Stimulated activated effector memory CD8-positive, alpha-beta T cell treated with anti-CD3 and anti-CD28 coated beads, Interleukin-12 subunit alpha, Interleukin-12 subunit beta, amount 100 ng/mL, for 72 hours (primary cell): ENCODE measurements at regions not wholly inside any gene's neighbourhood (a gene's known extent, or its start where the extent isn't known, plus 50 kb on each side); places are given as distances from the start of the nearest gene placed in this dataset.

ENCODE experiments used
- ATAC-seq: fragments of 150-1000 bp; cut with Tn5 transposase; 2 replicates; pipeline ENCODE4 v1.10.0; 2021
- DNase-seq, 2 donors: peaks; one replicate each; pipeline ENCODE4 v3.0.0; 2021 to 2022; ENCODE audit warnings: low spot score in 2 of 2
- H3K27ac Mint-ChIP-seq: one replicate; pipeline ENCODE4 v1.8.0; 2022; ENCODE audit warnings: mild to moderate bottlenecking, mixed read lengths
- H3K36me3 Mint-ChIP-seq: one replicate; pipeline ENCODE4 v1.8.0; 2022; ENCODE audit warnings: mild to moderate bottlenecking, mixed read lengths
- H3K4me1 Mint-ChIP-seq: one replicate; pipeline ENCODE4 v1.8.0; 2022; ENCODE audit warnings: mixed read lengths
- H3K4me3 Mint-ChIP-seq: one replicate; pipeline ENCODE4 v1.8.0; 2022; ENCODE audit warnings: mild to moderate bottlenecking, mixed read lengths
- H3K9me3 Mint-ChIP-seq: one replicate; pipeline ENCODE4 v1.8.0; 2022; ENCODE audit warnings: mixed read lengths

- DNase-seq = no peak
- Mint-ChIP-seq H3K4me3 (no peak overlapping the region), H3K36me3 (no peaks in the 10 kb centered on the region), H3K4me1 (no peaks in the 10 kb centered on the region), H3K27ac (no peak overlapping the region), H3K9me3 (no peaks in the 10 kb centered on the region)
- no peak for ATAC-seq
Observed at GRCh38 chr22:22076361-22076760, 93.8 kb upstream of the TOP3B start.

GRCh38 chr22:22075382-22076163 lies 93.0 kb upstream of the TOP3B start:
- Mint-ChIP-seq H3K36me3 (no peaks in the 10 kb centered on the region), H3K4me3 (no peak overlapping the region), H3K27ac (no peak overlapping the region), H3K4me1 (no peaks in the 10 kb centered on the region), H3K9me3 (no peaks in the 10 kb centered on the region)
- no peak for DNase-seq
- no peak for ATAC-seq

GRCh38 chr22:22074634-22075381 lies 92.2 kb upstream of the TOP3B start:
- Mint-ChIP-seq H3K27ac (peak overlapping the region; percentile 18), H3K4me3 (no peak overlapping the region), H3K36me3 (no peaks in the 10 kb centered on the region), H3K4me1 (no peaks in the 10 kb centered on the region), H3K9me3 (no peaks in the 10 kb centered on the region)
- no peak for DNase-seq
- peak; percentile 40 for ATAC-seq

GRCh38 chr22:22073769-22074561 lies 91.4 kb upstream of the TOP3B start:
- Mint-ChIP-seq H3K9me3 (no peaks in the 10 kb centered on the region), H3K4me3 (no peak overlapping the region), H3K36me3 (no peaks in the 10 kb centered on the region), H3K4me1 (no peaks in the 10 kb centered on the region), H3K27ac (peak overlapping the region; percentile 18)
- ATAC-seq (no peak), DNase-seq (no peak)

GRCh38 chr22:22072169-22072836 lies 89.7 kb upstream of the TOP3B start:
- no peak overlapping the region for H3K27ac Mint-ChIP-seq
- no peaks in the 10 kb centered on the region for H3K4me1 Mint-ChIP-seq
- no peak overlapping the region for H3K4me3 Mint-ChIP-seq
- H3K9me3 Mint-ChIP-seq = no peaks in the 10 kb centered on the region
- no peak for DNase-seq
- no peaks in the 10 kb centered on the region for H3K36me3 Mint-ChIP-seq
- ATAC-seq = no peak

GRCh38 chr22:22071455-22071854 lies 88.9 kb upstream of the TOP3B start:
- no peak overlapping the region for H3K27ac Mint-ChIP-seq
- no peaks in the 10 kb centered on the region for H3K9me3 Mint-ChIP-seq
- no peaks in the 10 kb centered on the region for H3K4me1 Mint-ChIP-seq
- ATAC-seq = no peak
- no peak for DNase-seq
- no peaks in the 10 kb centered on the region for H3K36me3 Mint-ChIP-seq
- H3K4me3 Mint-ChIP-seq = no peak overlapping the region

- no peak overlapping the region for H3K27ac Mint-ChIP-seq
- no peaks in the 10 kb centered on the region for H3K36me3 Mint-ChIP-seq
- DNase-seq = no peak
- H3K4me1 Mint-ChIP-seq = no peaks in the 10 kb centered on the region
- H3K9me3 Mint-ChIP-seq = no peaks in the 10 kb centered on the region
- peak; percentile 47 for ATAC-seq
- H3K4me3 Mint-ChIP-seq = no peak overlapping the region
Observed at GRCh38 chr22:22070371-22070824, 87.8 kb upstream of the TOP3B start.

- no peak overlapping the region for H3K27ac Mint-ChIP-seq
- H3K4me3 Mint-ChIP-seq = no peak overlapping the region
- H3K9me3 Mint-ChIP-seq = no peaks in the 10 kb centered on the region
- DNase-seq (no peak), ATAC-seq (peak; percentile 39)
- H3K4me1 Mint-ChIP-seq = no peaks in the 10 kb centered on the region
- H3K36me3 Mint-ChIP-seq = no peaks in the 10 kb centered on the region
Observed at GRCh38 chr22:22069450-22070370, 87.1 kb upstream of the TOP3B start.

- ATAC-seq (no peak), DNase-seq (no peak)
- Mint-ChIP-seq H3K9me3 (no peaks in the 10 kb centered on the region), H3K4me1 (no peaks in the 10 kb centered on the region), H3K4me3 (no peak overlapping the region), H3K27ac (no peak overlapping the region), H3K36me3 (no peaks in the 10 kb centered on the region)
Observed at GRCh38 chr22:22068657-22069056, 86.1 kb upstream of the TOP3B start.

GRCh38 chr22:22068025-22068424 lies 85.4 kb upstream of the TOP3B start:
- Mint-ChIP-seq H3K9me3 (no peaks in the 10 kb centered on the region), H3K4me1 (no peaks in the 10 kb centered on the region), H3K4me3 (no peak overlapping the region), H3K36me3 (no peaks in the 10 kb centered on the region), H3K27ac (no peak overlapping the region)
- ATAC-seq = no peak
- DNase-seq = no peak

GRCh38 chr22:22067192-22067591 lies 84.6 kb upstream of the TOP3B start:
- no peaks in the 10 kb centered on the region for H3K9me3 Mint-ChIP-seq
- no peaks in the 10 kb centered on the region for H3K4me1 Mint-ChIP-seq
- ATAC-seq = no peak
- H3K27ac Mint-ChIP-seq = no peak overlapping the region
- H3K4me3 Mint-ChIP-seq = no peak overlapping the region
- no peaks in the 10 kb centered on the region for H3K36me3 Mint-ChIP-seq
- no peak for DNase-seq

- H3K9me3 Mint-ChIP-seq = no peaks in the 10 kb centered on the region
- H3K4me3 Mint-ChIP-seq = no peak overlapping the region
- no peaks in the 10 kb centered on the region for H3K4me1 Mint-ChIP-seq
- DNase-seq (no peak), ATAC-seq (no peak)
- no peaks in the 10 kb centered on the region for H3K36me3 Mint-ChIP-seq
- H3K27ac Mint-ChIP-seq = no peak overlapping the region
Observed at GRCh38 chr22:22064580-22064979, 82.0 kb upstream of the TOP3B start.

- Mint-ChIP-seq H3K9me3 (no peaks in the 10 kb centered on the region), H3K36me3 (no peaks in the 10 kb centered on the region), H3K4me1 (no peaks in the 10 kb centered on the region), H3K4me3 (no peak overlapping the region), H3K27ac (no peak overlapping the region)
- no peak for DNase-seq
- no peak for ATAC-seq
Observed at GRCh38 chr22:22062306-22062793, 79.8 kb upstream of the TOP3B start.
